HG02678 (cell line): ENCODE measurements at regions not wholly inside any gene's neighbourhood (a gene's known extent, or its start where the extent isn't known, plus 50 kb on each side); places are given as distances from the start of the nearest gene placed in this dataset.

Experiments used
- ATAC-seq: cut with Tn5 transposase; IDR thresholded peaks from one replicate; pipeline ENCODE4 v1.9.1; 2021; ENCODE audit warnings: mild to moderate bottlenecking, moderate library complexity; ENCODE audit not compliant: unreplicated experiment

GRCh38 chr7:85525676-85526075 lies 338.8 kb upstream of the SEMA3D start:
- no peak for ATAC-seq

GRCh38 chr7:85522070-85522469 lies 335.2 kb upstream of the SEMA3D start:
- ATAC-seq = no peak

- ATAC-seq = no peak
These were observed 334.3 kb upstream of the SEMA3D start for GRCh38 chr7:85521108-85521694.

GRCh38 chr7:85520175-85520574 lies 333.3 kb upstream of the SEMA3D start:
- ATAC-seq = no peak

GRCh38 chr7:85516675-85517074 lies 329.8 kb upstream of the SEMA3D start:
- ATAC-seq = no peak

- no peak for ATAC-seq
These were observed 325.9 kb upstream of the SEMA3D start for GRCh38 chr7:85512790-85513189.

GRCh38 chr7:85510287-85510686 lies 323.4 kb upstream of the SEMA3D start:
- no peak for ATAC-seq

GRCh38 chr7:85509476-85509875 lies 322.6 kb upstream of the SEMA3D start:
- no peak for ATAC-seq

- no peak for ATAC-seq
These were observed 322.0 kb upstream of the SEMA3D start for GRCh38 chr7:85508642-85509410.

GRCh38 chr7:85498031-85498430 lies 311.2 kb upstream of the SEMA3D start:
- no peak for ATAC-seq

GRCh38 chr7:85489498-85489897 lies 302.6 kb upstream of the SEMA3D start:
- no peak for ATAC-seq

GRCh38 chr7:85488406-85488805 lies 301.6 kb upstream of the SEMA3D start:
- no peak for ATAC-seq

- no peak for ATAC-seq
These were observed 296.3 kb upstream of the SEMA3D start for GRCh38 chr7:85483177-85483576.

GRCh38 chr7:85480666-85481065 lies 293.8 kb upstream of the SEMA3D start:
- no peak for ATAC-seq

- no peak for ATAC-seq
These were observed 293.2 kb upstream of the SEMA3D start for GRCh38 chr7:85479918-85480643.

- ATAC-seq = no peak
These were observed 291.7 kb upstream of the SEMA3D start for GRCh38 chr7:85478530-85478929.

- no peak for ATAC-seq
These were observed 288.6 kb upstream of the SEMA3D start for GRCh38 chr7:85475476-85475875.

GRCh38 chr7:85475071-85475470 lies 288.2 kb upstream of the SEMA3D start:
- ATAC-seq = no peak

- peak; percentile 76 for ATAC-seq
These were observed 287.4 kb upstream of the SEMA3D start for GRCh38 chr7:85474234-85474633.

- no peak for ATAC-seq
These were observed 284.9 kb upstream of the SEMA3D start for GRCh38 chr7:85471740-85472139.

- ATAC-seq = no peak
These were observed 284.5 kb upstream of the SEMA3D start for GRCh38 chr7:85471307-85471706.

GRCh38 chr7:85469446-85470010 lies 282.7 kb upstream of the SEMA3D start:
- ATAC-seq = no peak
